ENCODE measurements at regions not wholly inside any gene's neighbourhood (a gene's known extent, or its start where the extent isn't known, plus 50 kb on each side); places are given as distances from the start of the nearest gene placed in this dataset.

GRCh38 chr6:126720304-126720703, 380.4 kb downstream of the CENPW start:
- TF ChIP-seq CTCF (IDR thresholded peaks at IDR 0.05; ENCODE audit: low read length) (no peak), EZH2 (IDR thresholded peaks at IDR 0.05; ENCODE audit: borderline replicate concordance, low read length) (no peak)

Measured in OCI-LY1 (cell line).